Mononuclear cell (primary cell): ENCODE measurements at regions not wholly inside any gene's neighbourhood (a gene's known extent, or its start where the extent isn't known, plus 50 kb on each side); places are given as distances from the start of the nearest gene placed in this dataset.

Experiments
- H3K27me3 ChIP-seq: 2 replicates; pipeline ENCODE4 v1.6.0; 2011; ENCODE audit warnings: low read length, control low read depth; ENCODE audit not compliant: insufficient read depth
- H3K4me1 ChIP-seq: 2 replicates; pipeline ENCODE4 v1.5.1; 2011; ENCODE audit warnings: mild to moderate bottlenecking, low read length, control low read depth; ENCODE audit not compliant: insufficient read depth
- H3K4me3 ChIP-seq: 2 replicates; pipeline ENCODE4 v1.5.1; 2011; ENCODE audit warnings: mild to moderate bottlenecking, low read length, moderate library complexity
- H3K9me3 ChIP-seq: 2 replicates; pipeline ENCODE4 v1.5.1; 2011; ENCODE audit warnings: low read depth, mild to moderate bottlenecking, control low read depth, low read length

DNA sequence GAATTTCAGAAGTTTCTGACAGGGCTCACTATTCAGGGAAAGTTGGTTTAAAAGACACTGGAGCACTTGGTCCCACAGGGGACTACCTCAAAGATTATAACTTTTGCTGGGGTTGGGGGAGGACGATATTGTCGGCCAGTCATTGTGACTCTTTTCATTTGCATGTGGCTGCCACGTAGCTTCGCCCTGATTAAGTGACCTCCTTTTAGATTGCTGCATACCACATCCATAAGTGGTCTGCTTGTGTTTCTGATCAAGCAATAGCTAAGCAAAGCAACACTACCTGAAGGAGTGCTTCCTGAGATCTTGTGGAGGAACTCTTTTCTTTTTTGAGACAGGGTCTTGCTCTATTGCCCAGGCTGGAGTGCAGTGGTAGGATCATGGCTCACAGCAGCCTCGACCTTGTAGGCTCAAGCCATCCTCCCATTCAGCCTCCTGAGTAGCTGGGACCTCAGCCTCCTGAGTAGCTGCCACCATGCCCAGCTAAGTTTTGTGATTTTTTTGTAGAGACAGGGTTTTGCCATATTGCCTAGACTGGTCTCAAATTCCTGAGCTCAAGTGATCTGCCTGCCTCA is 691.3 kb downstream of the EPM2A start:
- no peaks in the 10 kb centered on the region for H3K9me3 ChIP-seq
- H3K27me3 ChIP-seq: no peaks in the 10 kb centered on the region
- H3K4me3 ChIP-seq: no peak overlapping the region
- H3K4me1 ChIP-seq: no peaks in the 10 kb centered on the region

DNA sequence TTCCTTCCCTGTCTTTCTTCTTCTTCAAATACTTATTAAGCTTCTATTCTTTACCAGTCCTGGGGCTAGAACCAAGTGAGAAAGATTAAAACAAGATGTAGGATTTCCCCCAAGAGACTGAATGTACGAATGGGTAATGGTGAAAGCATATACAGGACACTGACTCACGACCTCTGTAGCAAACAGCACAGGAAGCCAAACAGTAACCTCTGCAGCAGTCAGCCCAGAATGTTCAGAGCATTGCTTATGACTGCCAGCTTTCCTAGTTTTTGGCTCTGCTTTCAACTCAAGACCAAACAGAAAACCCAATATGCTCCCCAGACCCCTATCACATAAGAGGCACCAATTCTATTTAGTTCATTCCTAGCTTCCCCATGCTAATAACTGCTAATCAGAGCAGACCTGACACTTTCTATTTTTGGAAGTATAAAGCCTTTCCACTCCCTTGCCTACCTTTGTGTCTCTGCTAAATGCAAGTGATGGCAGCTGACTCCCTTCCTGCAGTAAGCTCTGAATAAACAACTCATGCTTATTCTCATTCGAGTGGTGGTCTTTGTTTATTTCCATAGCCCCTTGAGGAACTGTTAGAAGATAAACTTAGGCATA is 690.6 kb downstream of the EPM2A start:
- Histone ChIP-seq H3K9me3 (no peaks in the 10 kb centered on the region), H3K4me3 (no peak overlapping the region), H3K27me3 (no peaks in the 10 kb centered on the region), H3K4me1 (no peaks in the 10 kb centered on the region)

DNA sequence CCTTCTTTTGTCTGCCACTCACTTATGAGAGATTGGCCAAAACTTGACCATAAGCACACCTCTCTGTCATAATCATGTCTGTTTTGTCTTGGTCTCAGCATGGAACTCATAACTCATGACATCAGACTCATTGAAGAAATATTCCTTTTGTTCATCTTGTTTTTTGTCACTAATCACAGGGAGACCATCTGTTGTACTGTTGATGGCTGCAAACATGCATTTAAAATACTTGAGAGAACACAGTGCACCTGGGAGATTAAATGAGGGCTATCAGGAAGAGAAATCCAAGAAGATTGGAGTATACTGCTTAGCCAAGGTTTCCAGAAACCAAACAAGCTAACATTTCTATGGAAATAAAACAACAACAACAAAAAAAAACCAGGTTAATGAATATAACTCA is 689.7 kb downstream of the EPM2A start:
- Histone ChIP-seq H3K4me3 (no peak overlapping the region), H3K9me3 (no peaks in the 10 kb centered on the region), H3K4me1 (no peaks in the 10 kb centered on the region), H3K27me3 (no peaks in the 10 kb centered on the region)

DNA sequence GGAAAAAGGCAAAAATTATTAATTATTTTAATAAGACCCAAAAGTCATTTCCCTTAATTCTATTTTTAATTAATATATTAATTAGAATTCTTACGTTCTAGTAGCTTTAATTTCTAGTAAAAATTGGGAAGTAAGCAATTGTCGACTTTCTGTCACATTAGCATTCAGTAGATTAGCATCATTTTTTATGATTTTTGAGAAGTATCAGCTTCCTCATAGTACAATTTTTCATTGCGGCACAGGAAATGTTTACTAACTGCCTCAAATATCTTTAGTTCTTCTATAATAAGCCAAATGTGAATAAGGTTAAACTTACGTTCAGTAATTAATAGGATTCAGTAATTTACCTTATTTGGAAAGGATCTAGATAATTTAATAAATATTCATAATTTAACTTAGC is 687.4 kb downstream of the EPM2A start:
- H3K27me3 ChIP-seq: no peaks in the 10 kb centered on the region
- H3K4me1 ChIP-seq: no peaks in the 10 kb centered on the region
- no peaks in the 10 kb centered on the region for H3K9me3 ChIP-seq
- H3K4me3 ChIP-seq: no peak overlapping the region

DNA sequence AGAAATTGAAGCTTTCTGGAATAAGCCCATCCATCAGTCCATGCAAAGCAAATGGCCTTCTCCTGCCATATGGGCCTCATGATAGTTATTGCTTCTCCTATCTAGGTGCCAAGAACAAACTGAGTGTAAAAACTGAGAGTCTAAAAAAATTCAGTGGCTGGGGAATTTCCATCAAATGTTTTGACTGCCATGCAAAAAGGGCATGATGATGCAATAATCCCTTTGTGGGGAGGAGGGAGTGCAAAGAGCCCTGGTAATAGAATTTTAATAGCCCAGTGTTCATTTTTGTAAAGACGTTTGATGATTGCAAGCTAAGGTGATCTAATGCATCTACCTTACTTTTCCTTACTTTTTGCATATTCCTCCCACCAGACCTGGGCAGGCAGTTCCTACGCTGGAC is 683.7 kb downstream of the EPM2A start:
- H3K4me1 ChIP-seq: no peaks in the 10 kb centered on the region
- H3K9me3 ChIP-seq: no peaks in the 10 kb centered on the region

DNA sequence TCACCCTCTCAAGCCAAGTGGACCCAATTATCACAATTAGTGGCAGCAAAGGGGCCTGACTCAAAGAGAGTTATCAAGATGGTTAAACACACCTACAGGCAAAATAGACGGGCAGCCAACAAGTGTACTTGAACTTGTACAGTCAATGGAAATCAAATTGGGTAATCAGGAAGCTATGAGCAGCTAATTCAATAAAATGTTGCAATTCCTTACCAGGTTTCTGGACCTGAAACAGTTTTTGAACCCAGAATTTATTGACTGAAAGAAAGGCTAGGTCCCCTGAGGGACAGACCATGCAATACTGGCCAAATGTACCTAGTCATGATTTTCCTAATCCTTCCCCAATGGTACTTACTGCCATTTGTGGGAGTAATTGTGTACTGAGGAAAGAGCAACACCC is 679.8 kb downstream of the EPM2A start:
- no peaks in the 10 kb centered on the region for H3K9me3 ChIP-seq
- H3K27me3 ChIP-seq: no peaks in the 10 kb centered on the region
- no peak overlapping the region for H3K4me3 ChIP-seq
- H3K4me1 ChIP-seq: no peaks in the 10 kb centered on the region

More for the DNA sequence above, 683.7 kb downstream of the EPM2A start:
- H3K27me3 ChIP-seq: no peaks in the 10 kb centered on the region
- no peak overlapping the region for H3K4me3 ChIP-seq

DNA sequence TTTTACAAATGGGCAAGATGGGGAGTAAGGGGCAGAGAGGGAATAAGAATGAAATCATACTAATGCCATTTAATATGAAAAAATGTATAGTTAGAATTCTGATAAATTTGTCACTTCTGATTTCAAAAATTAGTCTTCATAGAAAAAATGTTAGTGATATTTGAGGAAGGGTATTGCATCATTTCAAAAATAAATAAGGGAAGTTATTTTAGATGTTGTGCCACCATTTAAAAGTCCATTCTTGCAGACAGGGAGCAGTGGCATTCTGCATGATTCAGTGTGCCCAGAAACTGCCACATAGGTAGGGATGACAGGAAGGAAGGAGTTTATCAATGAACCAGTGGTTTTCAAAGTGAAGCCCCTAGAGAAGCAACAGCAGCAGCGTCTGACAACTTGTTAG is 674.6 kb downstream of the EPM2A start:
- no peaks in the 10 kb centered on the region for H3K27me3 ChIP-seq
- H3K4me1 ChIP-seq: no peaks in the 10 kb centered on the region
- H3K4me3 ChIP-seq: no peak overlapping the region
- no peaks in the 10 kb centered on the region for H3K9me3 ChIP-seq

DNA sequence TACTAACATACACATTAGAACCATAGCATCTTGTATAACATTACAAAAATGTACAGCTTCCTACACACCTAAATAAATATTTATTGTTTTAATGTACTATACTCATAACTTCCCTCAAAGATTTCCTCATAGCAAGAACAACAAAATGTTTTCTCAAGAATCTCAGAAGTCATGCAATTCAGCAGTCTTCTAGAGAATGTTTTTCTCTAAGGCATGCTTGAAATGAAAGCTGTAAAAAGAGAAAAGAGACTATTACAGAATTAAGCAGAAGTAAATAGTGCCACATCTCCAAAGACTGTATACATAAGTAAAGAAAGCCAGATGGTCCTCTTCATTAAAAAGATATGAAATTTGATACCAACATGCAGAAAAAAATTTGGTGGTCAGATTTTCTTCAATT is 672.2 kb downstream of the EPM2A start:
- Histone ChIP-seq H3K4me1 (no peaks in the 10 kb centered on the region), H3K27me3 (no peaks in the 10 kb centered on the region), H3K9me3 (no peaks in the 10 kb centered on the region), H3K4me3 (no peak overlapping the region)

DNA sequence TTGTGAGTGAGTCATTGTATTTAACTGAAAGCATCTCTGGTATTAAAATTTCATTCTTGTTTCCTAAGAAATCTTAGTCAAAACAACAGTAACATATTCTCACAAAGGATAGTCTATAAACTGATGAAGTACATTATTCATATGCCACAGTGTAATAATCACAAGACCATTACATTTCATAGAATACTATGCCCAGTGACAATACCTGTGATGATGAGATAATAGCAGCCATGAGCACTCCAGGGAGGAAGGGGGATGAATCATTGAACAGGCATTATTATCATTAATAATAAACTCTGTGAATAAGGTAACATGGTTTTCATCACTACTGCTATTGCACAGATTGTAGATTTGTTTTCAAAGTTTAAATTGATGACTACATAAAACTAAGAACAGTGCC is 667.9 kb downstream of the EPM2A start:
- H3K4me3 ChIP-seq: no peak overlapping the region
- H3K27me3 ChIP-seq: peaks cover 3% of the 10 kb centered on the region
- H3K9me3 ChIP-seq: no peaks in the 10 kb centered on the region
- H3K4me1 ChIP-seq: no peaks in the 10 kb centered on the region

DNA sequence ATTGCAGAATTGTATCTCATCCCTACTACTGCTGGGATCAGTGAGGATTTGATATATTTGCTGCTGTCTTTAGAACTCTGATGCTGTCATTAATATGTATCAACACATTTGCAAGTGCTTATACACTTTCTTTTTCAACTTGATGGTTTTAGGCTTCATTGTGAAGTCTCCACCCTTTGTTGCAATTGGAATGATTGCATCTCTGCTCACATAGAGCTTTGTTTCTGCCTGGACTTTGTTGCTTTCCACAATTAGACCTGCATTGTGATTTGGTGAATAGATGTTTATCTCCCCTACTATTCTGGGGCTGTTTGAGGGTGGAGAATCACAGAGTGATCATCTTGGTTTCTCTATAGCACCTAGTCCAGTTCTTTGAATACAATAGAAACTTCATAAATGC is 666.7 kb downstream of the EPM2A start:
- Histone ChIP-seq H3K9me3 (no peaks in the 10 kb centered on the region), H3K4me3 (no peak overlapping the region), H3K27me3 (peaks cover 3% of the 10 kb centered on the region), H3K4me1 (no peaks in the 10 kb centered on the region)

DNA sequence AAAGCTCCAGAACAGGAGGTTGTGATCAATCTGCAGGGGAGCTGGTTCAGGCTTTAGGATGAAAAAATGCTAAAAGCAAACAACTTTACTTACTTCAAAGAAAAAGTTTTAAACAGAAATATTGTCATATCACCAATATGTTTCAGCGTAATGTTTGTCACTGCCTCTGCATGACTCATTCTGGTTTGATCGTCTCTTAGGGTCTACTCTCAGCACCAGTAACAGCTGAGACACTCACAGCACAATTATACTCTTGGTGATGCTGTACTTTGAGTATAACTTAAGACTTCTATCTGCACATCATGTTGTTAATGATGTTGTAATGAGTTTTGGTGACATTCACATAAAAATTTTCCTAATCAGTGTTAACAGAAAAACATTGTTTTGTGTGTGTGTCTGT is 665.4 kb downstream of the EPM2A start:
- Histone ChIP-seq H3K4me3 (no peak overlapping the region), H3K4me1 (no peaks in the 10 kb centered on the region), H3K9me3 (no peaks in the 10 kb centered on the region), H3K27me3 (peaks cover 3% of the 10 kb centered on the region)

DNA sequence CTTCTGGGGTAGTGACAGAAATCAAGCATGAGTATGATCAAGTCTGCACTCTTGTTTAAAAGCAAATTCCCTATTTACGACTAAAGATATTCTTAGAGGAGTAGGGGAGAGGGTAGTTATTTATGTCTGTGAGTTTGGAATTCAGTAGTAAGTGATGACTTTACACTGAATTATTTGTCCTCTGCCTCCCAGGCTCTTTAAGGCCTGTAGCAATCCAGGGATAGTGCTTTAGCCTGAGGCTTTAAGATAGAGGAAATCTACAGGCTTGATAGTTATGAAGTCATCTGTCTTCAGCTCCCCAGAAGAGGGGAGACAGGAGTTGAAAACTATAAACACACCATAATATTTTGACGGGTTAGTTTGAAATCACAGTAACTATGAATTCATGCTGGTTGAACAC is 664.5 kb downstream of the EPM2A start:
- Histone ChIP-seq H3K4me1 (no peaks in the 10 kb centered on the region), H3K27me3 (peaks cover 3% of the 10 kb centered on the region), H3K4me3 (no peak overlapping the region), H3K9me3 (no peaks in the 10 kb centered on the region)

DNA sequence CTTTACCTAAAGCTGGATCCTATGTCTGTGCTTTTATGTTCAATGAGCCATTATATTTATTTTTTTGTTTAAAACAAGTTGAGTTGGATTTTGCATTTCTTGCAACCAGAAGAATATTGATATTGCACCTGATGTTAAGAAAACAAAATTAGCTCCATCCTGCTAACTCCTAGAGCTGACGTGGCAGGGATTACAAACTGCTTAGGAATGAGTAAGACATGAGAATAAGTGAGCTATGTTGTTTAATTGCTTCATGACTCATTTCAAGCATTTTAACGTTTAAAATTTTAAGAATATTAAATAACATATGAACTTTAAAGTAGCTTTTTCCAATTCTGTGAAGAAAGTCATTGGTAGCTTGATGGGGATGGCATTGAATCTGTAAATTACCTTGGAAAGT is 663.5 kb downstream of the EPM2A start:
- no peaks in the 10 kb centered on the region for H3K9me3 ChIP-seq
- peaks cover 3% of the 10 kb centered on the region for H3K27me3 ChIP-seq
- no peak overlapping the region for H3K4me3 ChIP-seq
- no peaks in the 10 kb centered on the region for H3K4me1 ChIP-seq

DNA sequence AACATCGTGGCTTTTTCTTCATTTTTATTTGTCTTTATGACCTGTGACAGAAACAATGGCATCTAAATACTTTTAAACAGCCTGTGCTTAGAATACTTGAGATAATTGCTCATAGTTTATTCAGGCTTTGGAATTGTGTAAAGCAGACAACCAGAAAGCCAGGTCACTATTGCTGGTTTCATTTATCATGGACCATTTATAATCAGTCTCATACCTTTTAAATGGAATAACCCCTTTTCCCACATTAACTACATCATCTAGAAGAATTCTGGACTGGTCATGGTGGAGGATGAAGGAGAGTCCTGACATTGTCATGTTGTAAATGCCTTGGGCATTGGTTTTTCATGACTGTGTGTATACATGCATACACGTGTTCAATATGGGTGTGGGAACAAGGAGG is 661.5 kb downstream of the EPM2A start:
- Histone ChIP-seq H3K4me1 (no peaks in the 10 kb centered on the region), H3K9me3 (no peaks in the 10 kb centered on the region), H3K4me3 (no peak overlapping the region), H3K27me3 (no peaks in the 10 kb centered on the region)

DNA sequence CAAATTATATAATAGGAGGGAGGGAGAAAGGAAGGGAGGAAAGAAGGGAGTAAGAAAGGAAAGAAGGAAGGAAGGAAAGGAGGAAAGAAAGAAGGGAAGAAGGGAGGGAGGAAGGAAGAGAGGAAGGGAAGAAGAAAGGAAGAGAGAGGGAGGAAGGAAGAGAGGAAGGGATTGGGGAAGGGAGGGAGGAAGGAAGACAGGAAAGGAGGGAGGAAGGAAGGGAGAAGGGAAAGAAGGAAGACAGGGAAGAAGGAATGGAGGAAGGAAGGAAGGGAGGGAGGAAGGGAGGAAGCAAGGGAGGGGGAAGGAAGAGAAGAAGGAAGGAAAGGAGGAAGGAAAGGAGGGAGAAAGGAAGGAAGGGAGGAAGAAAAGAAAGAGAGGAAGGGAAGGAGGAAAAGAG is 660.5 kb downstream of the EPM2A start:
- H3K4me3 ChIP-seq: no peak overlapping the region
- H3K9me3 ChIP-seq: no peaks in the 10 kb centered on the region
- no peaks in the 10 kb centered on the region for H3K4me1 ChIP-seq
- no peaks in the 10 kb centered on the region for H3K27me3 ChIP-seq

DNA sequence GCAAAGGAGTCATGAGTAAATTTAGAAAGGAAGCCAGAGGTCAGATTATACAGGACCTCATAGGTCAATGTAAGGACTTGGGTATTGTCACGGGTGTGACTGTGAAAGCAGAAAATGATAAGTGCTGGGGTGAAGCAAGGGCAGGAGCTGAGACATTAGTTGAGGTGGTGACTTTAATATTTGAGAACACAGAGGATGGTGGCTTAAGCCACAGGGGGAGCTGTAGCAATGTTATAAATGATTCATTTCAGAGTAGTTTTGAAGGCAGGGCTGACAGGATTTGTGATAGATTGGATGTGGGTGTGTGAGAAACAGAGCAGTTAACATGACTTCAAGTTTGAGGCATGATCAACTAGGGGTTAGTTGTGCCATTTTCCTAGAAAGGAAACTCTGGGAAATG is 659.9 kb downstream of the EPM2A start:
- H3K4me3 ChIP-seq: no peak overlapping the region
- no peaks in the 10 kb centered on the region for H3K9me3 ChIP-seq
- H3K27me3 ChIP-seq: no peaks in the 10 kb centered on the region
- no peaks in the 10 kb centered on the region for H3K4me1 ChIP-seq
